Brain pericyte (primary cell): ENCODE measurements at regions not wholly inside any gene's neighbourhood (a gene's known extent, or its start where the extent isn't known, plus 50 kb on each side); places are given as distances from the start of the nearest gene placed in this dataset.

ENCODE experiments used
- DNase-seq: peaks from one replicate; pipeline ENCODE4 v3.0.0-alpha.2; 2012; ENCODE audit warnings: low read depth, low spot score

DNA sequence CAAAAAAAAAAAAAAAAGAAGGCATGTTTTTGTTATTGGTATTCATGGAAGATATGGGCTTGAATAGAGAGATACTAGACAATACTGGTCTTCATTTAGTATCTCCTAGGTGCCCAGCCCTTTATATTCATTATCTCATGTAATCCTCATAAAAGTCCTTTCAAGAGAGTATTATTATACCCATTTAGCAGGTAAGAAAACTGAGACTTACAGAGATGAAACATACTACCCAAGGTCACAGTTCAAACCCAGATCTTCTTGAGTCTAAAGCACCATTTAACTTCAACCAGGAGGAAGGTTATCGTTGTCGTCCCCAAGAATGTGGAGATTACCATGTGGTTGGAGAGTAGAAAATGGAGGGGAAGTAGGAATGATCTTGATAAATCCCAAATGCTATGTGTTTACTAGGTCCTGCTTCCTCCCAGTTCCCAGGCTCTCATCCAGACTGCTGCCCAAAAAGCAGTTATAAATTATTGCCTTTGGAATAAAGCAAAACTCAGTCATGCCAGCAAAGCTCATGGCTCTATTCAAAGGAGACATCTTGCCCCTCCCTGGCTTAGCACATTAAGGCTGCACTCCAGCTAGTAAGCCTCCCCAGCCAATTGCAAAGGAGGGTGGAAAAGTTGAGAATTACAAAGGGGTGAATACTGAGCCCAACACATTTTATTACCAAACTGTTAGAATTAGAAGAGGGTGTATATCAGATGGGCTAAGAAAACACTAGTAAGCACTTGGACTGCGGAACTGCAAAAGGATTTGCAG, 163.9 kb downstream of the PIK3R1 start:
- no peak for DNase-seq

DNA sequence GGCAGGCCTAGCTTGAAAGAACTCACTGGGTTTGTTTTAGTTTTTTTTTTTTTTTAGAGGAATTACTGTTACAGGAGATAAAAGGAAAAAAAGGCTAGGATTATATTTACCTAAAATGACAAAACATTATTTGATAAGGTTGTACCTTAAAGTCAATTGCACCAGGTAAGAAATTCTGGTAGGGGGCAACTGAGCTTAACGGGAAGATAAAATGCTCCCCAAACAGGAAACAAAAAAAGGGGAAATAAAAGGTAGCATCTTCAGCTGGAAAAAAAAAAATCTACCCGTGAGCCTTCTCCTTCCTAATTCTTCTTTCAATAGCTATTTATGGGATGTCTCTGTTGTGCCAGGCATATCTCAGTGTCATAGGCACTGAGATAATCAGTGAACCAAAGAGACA, 164.5 kb downstream of the PIK3R1 start:
- DNase-seq, result no peak

DNA sequence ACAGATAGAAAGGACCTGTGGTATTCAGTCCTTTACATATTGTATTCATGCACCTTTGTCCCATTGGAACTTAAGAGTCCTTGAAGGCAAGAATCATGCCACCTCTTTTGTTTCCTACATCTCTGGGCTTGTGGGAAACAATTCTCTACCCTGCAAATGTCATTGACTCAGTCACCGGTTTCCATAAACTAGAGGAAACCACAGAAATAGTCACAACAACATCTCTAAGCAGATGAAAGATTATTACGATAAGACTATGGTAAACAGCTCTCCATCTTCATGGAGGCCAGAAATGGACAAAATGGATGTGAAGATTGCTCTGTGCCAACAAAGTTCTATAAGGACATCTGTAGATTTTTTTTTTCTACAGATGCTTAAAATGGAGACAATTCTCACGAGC, 165.5 kb downstream of the PIK3R1 start:
- no peak for DNase-seq

DNA sequence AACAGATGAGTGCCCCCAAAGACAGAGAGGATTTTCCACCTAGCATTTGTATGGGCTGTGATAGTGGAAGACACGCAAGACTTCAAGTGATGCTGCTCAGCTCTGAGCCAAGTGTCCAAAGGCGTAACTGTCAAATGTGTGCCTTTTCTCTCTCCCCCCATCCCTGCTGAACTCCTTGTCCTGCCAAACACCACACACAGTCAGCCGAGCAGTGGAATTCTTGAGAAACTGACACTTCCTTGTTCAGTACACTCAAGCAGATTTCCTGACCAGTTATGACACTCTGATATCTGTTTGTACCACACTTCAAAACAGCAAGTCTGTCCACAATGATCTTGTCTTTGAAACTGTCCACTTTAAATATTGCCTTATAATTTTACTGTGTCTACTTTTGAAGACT, 166.4 kb downstream of the PIK3R1 start:
- DNase-seq, result no peak

DNA sequence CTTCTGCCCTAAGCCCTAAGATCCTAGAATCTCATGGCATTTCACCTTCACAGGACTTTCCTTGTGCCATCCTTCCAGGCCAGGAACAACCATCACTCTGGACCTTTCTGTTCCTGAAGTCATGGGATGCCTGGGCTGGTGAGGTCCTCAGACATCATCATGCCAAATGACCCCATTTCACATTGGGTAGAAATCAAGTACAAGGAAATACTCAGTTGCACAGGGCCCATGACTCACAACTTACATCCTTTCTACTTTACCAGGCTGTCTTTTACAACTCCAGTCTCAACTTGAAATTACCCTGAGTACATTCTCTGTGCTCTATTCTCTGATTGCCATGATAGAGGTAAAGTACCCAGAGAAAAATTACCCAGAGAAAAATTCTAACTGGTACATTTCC, 167.1 kb downstream of the PIK3R1 start:
- no peak for DNase-seq

DNA sequence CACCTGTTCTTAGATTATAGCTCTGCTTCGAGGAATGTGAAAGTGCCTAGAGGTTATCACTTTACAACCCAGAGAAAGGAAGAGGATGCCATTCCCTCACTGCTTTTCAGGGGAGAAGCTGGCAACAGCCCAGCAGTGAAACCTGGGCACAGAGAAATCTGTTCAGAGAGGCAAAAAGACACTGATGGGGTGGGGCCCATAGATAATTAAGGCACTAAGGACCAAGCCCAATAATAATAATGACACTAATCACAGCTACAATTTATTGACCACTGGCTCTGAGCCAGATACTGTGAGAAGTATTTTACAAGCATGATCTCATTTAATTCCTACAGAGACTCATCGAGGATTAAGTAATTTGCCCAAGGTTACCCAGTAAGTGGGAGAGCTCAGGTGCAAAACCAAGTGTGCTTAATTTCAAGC, 168.3 kb downstream of the PIK3R1 start:
- DNase-seq, result no peak

DNA sequence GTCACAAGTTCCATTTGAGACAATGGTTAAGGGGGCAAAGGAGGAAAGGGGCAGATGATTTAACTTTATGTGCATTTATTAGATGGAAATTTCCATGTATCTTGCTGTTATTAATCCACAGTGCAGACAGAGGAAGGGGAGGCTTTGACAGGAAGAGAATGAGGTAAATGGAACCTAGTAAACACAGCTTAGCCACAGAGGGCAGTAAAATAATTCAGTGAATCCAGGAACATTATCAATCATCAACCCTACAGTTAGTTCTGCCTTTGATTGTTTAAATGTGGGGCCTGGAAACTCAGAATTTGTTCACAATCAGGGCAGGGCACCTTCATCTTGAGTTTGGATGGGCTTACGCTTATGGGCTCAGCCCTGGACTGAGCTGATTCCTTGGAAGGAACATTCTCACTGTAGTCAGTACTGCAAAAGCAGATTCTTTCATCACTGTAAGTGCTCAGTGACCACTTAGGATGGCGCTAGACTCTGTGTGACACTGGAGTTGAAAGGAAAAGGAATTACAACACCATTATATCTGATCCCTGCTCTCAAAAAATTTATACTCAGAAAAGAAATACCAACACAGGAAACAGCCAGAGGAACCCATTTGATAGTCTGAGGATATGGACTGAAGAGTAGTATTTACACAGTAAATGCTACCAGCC, 169.5 kb downstream of the PIK3R1 start:
- DNase-seq, result no peak

DNA sequence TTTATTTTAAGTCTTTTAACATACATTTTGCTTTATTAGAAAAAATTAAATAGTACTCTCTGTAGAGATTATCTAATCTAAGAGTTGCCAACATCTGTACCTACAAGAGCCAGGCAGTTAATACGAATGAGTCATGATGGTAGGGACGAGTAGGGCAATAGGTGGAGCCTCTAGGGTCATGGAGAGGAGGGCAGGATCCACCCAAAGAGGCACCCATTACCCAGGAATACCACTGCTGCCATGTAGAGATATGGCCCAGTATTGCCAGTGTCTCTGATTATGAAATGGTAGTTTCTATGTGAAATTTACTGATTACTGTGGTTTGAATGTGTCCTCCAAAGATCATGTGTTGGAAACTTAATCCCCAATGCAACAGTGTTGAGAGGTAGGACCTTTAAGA, 170.4 kb downstream of the PIK3R1 start:
- no peak for DNase-seq

DNA sequence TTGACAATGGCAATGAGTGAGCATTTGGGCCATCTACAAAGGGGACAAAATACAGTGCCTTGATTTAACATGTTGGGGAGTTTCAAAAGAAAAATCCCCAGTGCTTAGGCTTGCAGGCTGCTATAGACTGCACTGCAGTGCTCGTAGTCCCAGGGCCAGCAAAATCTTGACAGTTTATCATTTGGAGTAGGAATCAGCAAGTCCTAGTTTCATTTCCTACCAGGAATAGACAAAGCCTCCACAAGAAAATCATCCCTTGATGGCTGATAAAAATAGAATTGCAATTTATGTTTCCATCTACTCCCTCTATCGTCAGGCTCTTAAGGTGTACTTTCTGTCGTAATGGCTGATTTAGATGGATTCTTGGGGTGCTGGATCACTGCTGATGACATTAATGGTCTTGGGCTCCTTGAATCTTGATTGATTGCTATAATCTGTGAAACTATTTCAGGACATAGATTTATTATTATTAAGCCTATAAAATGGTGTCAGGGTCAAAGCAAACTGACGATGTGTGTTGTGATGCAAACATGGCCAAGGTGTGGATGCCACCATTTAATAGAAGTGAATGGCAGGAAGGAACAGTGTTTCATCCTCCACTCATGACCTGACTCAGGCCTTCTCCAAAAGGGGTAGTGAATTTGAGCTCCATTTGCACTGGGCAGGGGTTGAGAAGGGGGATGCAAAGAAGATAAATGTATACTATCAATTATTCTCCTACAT, 171.7 kb downstream of the PIK3R1 start:
- DNase-seq, result no peak

DNA sequence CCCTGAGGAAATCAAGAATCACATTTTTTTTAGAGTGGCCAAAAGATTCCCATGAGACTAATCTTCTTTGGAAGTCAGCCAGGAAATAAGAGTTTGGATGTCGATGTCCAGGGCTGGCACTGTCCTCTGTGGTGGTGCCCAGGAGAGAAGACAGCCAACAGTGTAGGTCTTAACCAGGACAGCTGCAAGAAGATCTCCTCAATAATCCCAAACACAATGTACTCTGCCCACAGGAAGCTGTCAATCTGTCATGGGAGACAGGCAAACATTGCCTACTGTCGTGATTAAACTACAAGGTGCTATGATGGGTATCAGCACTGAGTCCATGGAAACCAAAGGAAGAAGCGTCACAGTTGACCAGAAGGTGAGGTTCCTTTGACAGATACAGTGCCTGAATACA, 174.1 kb downstream of the PIK3R1 start:
- DNase-seq, result no peak

DNA sequence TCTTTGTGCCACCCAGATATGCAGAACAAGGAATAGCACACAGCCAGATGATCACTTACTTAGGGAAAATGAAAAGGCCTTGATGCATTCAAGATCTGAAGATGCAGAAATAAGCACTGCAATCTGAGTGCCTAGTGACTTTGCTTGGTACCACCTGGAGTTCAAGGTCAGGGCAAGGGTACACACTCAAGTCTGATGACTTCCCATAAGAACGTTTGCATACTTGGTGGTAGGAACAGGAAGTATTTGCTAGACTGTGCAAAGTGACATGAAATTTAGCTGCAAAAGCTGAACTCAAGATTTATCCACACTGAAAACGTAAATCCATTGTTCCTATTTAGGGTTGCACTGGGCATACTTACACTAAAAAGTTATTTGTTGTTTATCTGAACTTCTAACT, 177.1 kb downstream of the PIK3R1 start:
- no peak for DNase-seq

DNA sequence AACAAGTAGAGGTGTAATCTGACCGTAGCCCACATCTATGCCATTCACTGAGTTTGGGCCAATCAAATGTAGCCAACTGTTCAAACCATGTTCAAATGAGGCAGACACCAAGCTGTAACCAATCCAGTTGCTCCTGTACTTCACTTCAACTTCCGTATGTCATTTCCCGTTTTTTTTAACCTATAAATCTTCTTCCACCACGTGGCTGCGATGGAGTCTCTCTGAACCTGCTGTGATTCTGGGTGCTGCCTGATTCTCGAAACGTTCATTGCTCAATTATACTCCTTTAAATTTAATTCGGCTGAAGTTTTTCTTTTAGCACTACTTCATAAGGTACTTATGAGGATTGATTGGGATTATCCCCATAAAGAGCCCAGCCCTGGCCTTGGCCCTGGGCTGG, 179.7 kb downstream of the PIK3R1 start:
- no peak for DNase-seq

DNA sequence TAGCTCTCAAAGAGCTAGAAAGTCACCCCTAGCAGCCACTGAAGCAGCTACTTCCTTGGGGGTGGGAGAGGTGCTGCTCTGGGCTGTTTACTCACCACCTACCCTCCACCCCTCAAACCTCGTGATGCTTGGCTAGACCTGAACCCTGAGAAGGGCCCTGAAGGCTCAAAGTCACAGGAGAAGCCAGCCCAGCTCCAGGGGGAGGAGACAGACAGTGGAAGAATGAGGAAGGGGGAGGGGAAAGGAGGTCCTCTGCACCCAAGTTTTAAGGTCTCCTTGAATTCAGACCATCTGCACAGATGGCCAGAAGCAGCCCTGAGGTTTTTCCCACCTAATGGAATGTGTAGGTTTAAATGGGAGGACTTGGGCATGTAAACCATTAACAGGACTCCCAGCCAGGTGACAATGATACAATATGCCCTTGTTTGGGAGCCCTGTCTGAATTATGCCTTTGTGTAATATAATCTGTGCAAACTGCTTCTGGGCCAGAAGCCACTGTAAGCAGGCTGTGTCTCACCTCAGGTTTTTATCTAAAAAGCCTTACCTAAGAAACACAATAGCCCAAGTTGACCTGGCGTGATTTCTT, 180.5 kb downstream of the PIK3R1 start:
- DNase-seq, result no peak

DNA sequence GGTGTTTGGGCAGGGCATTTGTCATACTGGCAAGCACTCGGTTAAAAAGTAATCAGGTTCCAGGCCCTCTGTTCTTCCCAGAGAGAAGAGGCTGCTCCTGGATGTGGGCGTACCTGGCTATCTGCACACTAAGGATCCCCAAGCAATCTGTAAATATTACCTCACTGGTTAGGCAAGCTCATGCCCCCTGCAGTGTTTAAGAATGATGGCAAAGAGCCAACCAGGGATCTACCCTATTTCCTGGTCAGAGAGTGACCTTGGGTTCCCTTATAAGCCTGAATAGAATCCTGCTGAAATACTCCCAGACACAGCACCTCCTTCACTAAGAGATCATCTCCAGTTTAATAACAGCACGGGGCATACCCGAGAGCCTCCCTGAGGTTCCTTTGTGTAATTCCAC, 181.2 kb downstream of the PIK3R1 start:
- no peak for DNase-seq

DNA sequence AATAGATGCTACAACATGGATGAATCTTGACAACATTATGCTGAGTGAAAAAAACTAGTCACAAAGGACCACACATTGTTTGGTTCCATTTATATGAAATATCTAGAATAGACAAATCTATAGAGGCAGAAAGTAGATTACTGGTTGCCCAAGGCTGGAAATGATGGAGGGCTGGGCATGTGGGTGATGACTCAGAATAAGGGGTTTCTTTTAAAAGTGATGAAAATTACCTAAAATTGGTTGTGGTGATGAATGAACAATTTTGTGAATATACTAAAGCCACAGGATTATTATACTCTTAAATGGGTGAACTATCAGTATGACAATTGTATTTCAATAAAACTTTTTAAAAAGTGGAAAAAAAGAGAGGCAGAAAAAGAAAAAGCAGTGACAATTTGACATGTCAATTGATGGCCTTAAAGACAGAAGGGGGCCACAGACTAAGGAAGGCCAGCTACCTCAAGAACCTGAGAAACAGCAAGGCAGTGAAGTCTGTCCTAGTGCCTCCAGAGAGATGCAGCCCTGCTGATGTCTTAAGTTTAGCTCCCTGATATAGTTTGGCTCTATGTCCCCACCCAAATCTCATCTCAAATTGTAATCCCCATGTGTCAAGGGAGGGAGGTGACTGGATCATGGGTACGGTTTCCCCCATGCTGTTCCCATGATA, 182.7 kb downstream of the PIK3R1 start:
- no peak for DNase-seq

DNA sequence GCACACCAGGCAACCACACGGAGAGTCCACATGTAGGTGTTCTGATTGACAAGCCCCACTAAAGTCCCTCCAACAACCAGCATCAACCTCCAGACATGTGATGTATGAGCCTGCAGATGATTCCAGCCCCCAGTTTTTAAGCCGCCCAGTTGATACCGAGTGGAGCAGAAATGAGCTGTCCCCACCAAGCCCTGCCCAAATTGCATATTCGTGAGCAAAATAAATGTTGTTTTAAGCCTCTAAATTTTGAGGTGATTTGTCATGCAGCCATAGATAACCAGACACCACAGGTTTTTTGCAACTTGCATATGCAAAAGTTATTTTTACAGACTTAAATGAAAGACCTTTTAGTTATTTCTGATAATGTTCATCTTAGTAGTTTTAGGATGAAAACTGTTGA, 187.7 kb downstream of the PIK3R1 start:
- no peak for DNase-seq

DNA sequence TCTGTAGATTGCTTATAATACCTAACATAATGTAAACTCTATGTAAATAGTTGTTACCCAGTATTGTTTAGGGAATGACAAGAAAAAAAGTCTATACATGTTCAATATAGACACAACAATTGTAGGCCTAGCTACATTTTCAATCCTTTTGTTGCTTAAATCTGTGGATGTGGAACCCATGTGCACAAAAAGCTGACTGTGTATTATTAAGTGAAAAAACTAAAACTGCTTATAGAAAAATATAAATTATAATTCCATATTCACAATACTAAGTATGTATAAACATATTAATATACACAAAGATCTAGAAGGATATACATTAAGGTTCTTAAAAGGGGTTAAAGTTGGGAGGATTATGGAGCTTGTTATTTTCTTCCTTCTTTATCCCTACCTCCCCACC, 188.7 kb downstream of the PIK3R1 start:
- DNase-seq, result no peak

DNA sequence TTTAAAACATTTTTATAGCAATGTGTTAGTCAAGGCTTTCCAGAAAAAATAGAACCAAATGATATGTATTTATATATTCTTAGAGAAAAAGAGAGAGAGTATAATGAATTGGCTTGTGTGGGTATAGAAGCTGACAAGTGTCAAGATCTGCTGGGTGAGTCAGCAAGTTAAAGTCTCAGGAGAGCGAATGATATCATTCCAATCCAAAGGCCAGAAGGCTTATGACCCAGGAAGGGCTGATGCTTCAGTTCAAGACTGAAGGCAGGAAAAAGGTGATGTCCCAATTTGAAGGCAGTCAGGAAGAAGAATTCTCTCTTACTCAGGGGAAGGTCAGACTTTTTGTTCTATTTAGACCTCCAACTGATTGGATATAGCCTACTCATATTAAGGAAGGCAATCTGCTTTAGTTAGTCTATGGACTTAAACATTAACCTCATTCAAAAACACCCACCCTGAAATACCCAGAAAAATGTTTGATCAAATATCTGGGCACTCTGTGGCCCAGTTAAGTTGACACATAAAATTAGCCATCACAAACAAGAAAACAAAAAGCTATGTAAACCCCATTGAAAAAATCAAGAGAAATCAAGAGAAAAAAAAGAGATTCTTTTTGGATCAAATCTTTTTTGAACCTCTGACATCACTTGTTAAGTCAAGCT, 189.6 kb downstream of the PIK3R1 start:
- DNase-seq, result no peak

DNA sequence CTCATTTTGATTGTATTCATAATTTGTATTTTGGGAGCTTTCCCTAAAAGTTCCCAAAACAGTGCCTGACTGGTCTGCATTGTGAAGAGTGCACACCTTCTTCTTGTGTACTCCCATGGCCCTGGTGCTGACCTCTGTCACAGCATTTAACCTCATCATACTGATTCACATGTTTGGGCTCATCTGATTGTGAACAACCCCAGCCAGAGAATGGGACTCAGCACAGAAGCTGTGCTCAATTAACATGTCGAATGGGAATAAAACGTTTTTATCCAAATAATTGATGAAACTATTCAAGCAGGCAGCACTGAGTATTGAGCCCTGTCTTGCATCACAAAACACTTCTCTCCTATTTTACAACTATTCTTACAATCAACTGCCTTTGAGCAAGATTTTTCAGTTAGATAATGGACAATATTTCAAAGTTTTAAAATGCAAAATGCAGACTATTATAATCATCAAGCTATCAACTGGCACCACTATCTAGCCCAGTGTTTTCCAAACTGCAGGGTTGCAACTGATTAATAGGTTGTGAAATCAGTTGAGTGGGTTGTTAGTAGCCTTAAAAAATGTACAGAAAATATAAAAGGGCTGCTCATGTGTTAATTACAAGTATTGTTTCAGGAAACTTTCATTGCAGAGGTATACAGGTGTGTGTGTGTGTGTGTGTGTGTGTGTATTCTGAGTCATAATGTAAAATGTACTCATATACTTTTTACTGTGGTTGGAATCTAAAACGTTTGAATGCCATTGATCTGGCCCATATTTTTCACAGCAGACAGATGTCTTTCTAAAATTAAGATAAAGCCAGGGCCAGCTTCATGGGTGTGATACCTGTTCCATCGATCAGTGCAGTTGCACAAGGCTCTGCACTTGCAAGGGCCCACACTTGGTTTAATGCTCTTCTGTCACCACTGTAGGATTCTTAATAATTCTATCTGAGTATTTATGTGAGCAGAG, 190.5 kb downstream of the PIK3R1 start:
- DNase-seq, result no peak

DNA sequence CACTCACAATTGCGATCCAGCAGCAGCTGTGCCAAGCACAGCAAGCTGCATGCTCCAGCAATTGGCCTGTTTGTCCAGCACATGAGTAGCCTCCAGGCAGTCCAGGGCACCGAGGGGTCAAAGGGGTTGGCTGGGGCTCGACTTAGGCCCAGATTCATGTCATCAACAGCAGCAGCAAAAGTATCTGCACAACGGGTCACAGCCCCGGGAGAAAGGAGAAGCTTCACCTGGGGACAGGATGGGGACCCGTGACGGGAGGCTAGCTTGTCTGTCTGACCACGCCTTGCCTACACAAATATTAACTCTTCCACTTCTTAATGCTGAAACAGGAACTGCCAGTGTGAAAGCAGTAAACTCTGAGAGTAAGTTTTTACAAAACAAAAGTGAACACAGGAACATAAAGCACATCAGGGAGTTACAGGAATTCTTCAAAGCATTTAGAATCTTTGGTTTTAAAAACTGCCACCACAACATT, 191.2 kb downstream of the PIK3R1 start:
- DNase-seq, result no peak
